GM21529 (cell line): ENCODE measurements at regions not wholly inside any gene's neighbourhood (a gene's known extent, or its start where the extent isn't known, plus 50 kb on each side); places are given as distances from the start of the nearest gene placed in this dataset.

Experiments
- ATAC-seq: cut with Tn5 transposase; IDR thresholded peaks from one replicate; pipeline ENCODE4 v1.9.1; 2021; ENCODE audit not compliant: unreplicated experiment

DNA sequence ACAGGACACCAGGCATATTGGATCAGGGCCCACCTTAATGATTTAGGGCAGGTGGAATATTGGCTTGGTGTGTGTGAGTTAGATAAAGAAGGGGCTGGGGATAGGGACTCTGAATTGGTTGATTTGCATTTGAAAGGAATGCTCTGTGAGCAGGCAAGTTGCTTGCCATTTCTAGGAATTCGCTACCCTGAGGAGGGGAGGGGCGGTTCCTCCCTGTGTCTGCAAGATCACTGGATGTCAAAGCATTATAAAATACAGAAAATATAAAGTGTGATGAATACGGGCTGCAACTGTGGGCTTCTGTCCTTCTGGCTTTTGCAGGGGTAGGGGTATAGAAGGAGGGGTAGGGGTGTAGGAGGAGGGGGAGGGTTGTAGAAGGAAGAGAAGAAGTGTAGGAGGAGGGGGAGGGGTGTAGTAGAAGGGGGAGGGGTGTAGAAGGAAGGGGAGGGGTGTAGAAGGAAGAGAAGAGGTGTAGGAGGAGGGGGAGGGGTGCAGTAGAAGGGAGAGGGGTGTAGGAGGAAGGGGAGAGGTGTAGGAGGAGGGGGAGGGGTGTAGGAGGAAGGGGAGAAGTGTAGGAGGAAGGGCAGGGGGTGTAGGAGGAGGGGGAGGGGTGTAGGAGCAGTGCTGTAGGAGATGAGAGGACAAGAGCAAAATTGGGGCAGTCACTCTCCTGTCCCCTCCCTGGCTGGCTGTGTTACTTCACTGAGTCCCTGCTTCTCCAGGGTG is 238.0 kb upstream of the COPS8 start:
- ATAC-seq: no peak

DNA sequence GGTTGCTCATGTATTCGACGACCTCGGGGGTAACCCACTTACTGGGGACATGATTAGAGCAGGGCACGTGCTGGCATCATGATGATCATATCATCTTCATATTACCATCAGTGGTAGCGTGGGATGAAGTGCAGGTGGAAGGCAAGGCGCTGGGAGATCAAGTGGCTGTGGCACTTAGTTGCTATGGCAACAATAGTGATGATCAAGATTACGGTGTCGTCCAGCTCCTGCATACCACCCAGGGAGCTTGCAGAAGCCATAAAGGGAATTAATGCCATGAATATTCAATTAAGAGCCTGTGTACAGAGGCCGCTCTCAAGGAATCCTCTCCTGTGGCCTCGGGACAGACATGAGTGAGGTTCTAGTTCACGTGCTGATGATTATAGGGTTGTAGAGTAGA is 237.2 kb upstream of the COPS8 start:
- no peak for ATAC-seq

DNA sequence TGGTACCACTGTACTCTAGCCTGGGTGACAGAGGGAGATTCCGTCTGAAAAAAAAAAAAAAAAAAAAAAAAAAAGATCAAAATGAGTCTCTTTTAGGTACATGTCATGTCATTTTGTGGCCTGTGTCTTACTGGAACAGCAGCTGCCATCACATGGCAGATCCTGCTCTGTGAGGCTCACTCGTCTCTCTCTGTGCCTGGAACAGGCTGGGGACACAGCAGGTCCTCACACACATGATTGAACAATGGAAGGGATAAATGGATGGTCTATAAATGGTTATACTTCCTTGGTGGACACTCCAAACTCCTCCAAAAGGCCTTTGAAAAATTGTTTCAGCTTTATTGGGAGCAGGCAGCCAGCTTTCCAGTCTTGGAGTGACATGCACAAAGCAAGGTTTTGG is 236.2 kb upstream of the COPS8 start:
- ATAC-seq: no peak

DNA sequence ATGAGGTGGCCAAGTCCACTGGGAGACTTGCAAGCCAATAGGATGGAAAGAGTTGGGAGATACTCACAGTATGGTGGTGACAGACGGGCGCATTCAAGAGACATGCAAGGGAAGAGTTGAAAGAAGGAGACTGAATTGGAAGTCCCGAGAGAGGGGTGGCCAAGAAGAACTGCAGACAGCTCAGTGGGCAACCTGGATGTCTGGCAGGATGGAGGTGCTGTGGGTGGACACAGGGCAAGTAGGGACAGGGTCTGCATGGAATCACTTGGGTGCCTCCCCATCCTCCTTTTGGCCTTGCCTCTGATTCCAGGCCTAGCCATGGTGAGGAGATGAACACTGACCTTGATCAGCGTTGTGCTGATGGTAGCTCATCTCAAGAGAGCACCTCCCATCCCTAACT is 235.7 kb upstream of the COPS8 start:
- ATAC-seq: no peak

DNA sequence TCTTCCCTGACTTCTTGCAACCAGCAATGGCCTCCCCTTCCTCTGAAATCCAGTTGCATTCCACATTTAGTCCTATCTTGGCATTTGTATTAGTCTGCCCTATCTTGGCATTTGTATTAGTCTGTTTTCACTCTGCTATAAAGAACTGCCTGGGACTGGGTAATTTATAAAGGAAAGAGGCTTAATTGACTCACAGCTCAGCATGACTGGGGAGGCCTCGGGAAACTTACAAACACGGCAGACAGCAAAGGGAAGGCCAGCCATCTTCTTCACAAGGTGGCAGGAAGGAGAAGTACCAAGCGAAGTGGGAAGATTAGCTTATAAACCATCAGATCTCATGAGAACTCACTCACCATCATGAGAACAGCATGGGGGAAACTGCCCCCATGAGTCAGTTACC is 234.5 kb upstream of the COPS8 start:
- ATAC-seq: no peak

DNA sequence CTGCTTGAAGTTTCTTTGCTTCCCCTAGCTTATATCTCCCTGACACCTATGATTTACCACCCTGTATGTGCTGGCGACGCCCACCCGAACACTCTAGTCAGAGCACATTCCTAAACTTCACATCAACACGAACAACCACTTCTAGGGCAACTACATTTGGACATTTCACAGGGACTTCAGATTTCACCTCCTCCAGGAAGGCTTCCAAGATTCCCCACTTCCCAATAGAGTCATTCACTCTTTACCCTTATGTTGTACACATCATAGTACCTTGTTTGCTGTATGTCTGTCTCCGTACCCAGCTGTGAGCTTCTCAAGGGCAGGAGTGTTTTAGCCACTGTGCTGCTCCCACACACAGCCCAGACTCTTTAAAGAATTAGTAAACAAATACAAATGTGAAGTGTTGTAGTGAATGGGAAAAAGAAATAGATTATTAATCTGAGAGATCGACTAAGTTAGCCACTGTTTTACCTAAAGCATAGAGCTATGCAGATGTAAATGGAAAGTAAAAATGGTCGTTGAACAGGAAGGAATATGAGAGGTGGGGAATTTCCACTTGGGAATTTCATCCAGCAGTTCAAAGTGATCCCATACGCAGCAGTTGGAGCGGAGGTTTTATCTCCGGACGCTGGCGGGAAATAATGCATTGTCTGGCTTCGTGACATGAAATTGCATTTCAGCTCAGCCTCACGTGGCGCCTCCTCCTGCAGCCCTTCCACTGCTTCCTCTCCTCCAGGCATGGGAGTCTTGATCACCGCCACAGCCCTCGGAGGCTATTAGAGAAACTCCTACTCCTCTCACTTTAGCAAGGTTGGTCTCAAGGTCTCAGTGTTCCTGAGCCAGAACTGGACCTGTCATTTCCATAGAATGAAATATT is 233.4 kb upstream of the COPS8 start:
- no peak for ATAC-seq

DNA sequence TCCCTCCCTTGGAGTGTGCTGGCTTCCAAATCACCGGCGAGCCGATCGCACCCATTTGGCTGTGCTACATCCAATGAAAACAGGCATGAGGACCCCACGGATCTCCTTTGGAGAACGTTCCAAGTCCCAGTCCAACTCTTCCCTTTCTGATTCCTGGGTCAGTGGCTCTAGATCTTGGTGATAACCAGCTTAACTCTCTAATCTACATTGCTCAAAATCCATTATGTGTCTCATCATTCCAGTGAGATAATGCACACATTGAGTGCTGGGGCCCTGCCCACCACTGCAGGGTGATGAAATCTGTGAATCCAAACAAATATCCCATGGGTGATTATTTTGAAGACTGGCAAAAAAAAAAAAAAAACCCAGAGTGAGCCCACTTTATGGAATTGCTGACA is 232.7 kb upstream of the COPS8 start:
- ATAC-seq: no peak

DNA sequence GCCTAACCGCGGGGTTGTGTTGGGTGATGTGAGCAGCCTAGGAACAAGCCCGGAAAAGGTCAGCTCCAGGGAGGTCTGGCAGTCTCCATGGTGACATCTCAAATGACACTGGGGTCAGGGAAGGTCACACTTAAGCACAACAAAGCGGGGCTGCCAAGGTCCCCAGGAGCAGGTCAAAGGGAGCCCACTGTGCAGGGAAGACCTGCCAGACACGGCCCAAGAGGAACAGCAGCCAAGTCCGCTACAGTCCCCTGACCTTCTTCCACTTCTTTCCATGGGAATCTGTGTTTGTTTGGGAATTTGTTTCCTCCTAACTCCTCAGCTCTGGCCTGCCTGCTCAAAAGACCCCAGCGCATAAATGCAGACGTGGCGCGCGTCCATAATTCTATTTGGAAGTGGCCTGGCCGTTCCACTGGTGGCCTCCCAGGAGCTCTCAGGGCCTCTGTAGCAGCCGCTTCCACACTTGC is 232.1 kb upstream of the COPS8 start:
- ATAC-seq: no peak

DNA sequence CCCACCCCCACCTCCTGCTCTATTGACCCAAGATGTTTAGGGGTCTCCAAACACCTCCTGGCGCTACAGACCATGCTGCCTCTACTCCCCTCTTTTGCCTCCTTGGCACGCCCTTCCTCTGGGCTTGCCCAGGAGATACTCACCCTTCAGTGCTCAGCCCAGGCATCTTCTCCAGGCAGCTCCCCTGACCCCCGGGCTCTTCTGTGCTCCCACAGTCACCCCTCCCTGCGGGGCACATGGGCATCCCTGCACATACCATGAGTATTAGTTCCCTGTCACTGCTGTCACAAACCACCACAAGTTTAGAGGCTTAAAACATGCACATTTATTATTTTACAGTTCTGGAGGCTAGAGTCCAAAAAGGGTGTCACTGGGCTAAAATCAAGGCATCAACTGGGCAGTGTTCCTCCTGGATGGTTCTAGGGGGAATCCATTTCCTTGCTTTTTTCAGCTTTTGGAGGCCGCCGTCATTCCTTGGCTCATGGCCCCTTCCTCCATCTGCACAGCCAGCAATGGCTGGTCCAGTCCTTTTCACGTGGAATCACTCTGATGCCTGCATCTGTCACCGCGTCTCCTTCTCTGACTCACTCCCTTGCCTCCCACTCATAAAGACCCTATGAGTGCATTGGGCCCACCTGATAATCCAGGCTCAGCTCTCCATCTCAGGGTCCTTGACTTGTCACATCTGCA is 230.4 kb upstream of the COPS8 start:
- no peak for ATAC-seq

DNA sequence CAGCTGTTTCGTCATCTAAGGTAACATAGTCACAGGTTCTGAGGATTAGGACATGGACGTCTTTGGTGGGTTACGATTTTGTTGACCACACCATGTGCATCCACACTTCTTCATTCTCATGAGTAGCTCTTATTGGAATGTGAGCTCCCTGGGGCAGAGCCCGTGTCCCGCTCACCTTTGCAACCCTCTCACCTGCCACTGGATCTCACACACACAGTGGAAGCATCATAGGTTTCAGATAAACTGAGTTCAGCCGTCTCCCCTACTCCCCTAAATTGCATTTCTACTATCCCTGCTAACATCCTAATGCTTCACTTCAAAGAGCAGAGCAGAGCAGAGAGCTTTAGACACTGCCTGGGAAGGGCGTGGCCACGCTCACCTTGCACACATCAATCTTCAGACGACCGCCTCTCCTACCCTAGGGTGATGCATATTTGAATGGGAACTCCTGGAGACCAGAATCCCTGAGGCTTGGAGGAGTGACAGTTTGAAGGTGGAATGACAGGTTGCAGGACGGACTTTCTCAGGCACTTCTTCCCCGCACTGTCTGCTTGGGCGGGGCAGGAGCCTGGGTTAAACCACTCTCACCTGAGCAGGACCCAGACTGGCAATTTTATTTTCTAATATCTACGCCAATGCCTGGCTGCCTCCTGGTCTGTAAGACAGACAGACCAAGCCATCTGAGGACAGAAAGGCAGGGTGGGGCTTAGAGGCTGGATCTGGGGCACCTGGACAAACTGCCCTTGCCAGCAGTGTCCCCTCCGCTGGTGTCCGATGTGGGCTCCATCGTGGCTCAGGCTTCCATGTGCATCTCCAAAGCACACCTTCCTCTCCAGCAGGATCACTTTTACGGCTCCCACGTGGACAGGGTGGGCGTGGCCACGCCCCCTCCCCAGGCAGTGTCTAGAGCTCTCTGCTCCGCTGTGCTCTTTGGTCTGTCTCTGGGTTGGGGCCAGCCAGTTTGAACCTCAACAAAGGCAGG is 229.5 kb upstream of the COPS8 start:
- ATAC-seq: no peak

DNA sequence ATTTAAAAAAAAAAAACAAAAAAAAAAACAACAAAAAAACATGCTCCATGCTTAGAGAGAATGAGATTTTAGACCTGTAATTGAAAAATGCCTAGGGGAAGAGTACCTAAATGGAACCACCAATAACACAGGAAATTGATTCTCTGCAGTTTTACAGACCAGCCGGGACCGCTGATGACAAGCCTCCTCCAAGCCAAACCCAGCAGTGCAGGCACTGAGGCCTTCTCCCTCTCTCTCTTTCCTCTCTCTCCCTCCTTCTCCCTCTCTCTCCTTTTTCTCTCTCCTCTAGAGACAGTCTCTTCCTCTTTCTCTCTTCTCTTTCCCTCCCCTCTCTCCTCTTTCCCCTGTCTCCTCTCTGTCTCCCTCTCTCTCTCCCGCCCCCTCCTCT is 228.8 kb upstream of the COPS8 start:
- ATAC-seq: no peak

DNA sequence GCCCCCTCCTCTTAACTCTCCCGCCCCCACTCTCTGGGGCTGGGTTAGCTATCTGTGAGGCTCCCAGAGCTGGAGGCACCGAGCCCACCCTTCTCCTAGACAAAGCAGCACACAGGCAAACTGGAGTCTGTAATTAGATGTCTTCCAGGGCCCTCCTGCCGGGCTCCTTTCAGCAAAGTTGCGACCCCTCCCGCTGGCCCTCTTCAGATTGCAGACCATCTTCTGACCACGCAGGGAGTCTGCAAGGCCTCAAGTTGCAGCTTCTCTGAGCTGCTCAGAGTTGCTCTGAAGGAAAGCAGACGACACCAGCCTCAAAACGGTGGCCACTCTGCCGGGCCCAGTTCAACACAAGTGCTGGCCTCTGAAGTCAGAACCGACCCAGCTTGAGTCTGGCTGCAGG is 228.4 kb upstream of the COPS8 start:
- ATAC-seq: no peak

DNA sequence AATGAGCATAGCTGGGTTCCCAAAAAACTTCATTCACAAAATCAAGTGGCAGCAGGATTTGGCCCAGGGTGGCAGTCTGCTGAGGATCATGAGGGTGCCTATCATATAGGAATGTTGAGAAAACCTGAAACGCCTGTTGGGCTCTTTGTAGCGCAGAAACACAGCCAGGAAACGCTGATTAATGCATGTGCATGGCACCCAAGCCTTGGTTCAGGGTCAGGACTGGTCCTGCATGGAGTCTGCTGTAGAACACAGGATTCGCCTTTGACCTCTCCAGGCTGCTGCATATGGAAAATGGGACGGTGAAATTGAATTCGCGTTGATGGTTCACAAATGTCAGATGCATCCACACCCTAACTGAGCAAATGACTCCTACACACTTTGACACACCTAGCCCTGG is 227.9 kb upstream of the COPS8 start:
- ATAC-seq: no peak

DNA sequence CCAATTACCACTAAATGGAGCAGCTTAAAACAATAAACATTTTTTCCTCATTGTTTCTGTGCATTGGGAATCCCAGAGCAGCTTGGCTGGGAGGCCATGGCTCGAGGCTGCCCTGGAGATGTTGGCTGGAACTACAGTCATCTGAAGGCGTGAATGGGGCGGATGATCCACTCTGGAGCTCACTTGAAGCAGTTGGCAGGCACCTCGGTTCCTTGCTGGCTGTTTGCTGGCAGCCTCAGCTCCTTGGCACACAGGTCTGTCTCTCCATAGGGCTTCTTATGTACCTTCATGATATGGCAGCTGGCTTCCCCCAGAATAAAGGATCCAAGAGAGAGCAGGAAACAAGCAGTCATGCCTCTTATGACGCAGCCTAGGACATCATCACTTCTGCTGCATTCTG is 227.0 kb upstream of the COPS8 start:
- no peak for ATAC-seq

DNA sequence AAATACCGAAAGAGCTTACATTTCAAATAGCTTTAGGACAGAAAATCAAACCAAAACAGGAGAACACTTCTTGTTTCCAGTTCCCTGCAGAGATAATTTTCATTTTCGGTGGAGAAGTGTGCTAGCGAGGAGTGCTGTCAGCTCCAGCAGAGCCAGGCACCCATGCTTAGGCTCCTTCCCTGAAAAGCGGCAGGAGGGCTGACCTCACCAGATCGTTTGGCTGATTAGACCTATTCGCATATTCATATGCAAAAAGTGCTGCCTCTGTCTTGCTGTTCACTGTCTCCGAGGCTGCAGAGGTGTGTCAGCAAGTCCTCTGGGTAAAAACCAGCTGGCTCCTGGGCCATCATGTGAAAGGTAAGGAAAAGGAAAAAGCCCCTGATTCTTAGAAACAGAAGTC is 225.8 kb upstream of the COPS8 start:
- ATAC-seq: no peak

DNA sequence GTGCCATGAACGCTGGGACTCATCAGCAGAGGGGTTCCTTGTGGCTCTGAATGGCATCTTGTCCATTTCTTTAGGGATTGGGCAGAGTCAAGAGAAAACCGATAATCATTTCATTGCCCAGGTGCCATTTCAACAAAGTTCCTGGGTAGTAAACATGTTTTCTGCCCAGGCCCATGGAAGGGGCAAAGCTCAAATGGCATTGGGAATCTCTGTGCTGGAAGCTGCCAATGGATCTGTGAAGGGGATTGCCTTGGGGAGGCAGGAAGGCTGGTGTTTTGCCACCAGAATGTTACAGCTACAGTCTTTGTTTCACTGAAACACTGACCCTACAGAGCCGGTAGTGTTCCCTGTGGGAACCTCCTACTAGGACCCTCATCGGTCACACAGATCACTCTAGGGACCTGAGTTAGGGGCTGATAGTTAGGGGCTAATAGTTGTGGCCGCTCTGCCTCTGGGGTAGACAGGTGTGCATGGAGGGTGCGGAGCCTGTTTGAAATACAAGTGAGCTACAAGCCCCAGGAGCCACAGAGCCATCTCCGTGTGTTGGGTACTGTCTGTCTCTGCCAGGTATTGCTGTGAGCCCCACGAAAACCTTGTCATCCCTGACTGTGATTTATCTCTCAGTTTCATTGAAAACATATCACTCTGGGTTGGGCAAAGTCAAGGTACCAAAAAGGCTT is 224.4 kb upstream of the COPS8 start:
- ATAC-seq: no peak

DNA sequence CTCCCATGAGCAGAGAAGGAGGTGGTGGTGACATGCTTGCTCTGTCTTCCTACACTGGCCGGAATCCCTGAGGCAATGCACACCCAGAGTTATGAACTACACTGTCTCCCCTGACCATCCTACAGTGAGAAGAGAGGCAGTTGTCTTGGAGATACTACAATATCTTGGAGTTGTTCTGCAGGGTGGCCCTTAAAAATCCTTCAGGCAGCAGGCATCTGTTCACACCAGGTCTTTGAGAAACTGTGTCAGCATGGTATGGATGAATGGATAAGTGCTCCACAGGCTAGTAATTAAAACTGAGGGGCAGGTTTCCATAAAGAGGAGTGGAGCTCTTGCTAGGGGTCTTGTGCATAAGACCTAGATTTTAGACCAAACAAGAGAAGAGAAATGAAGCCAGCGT is 223.7 kb upstream of the COPS8 start:
- ATAC-seq: no peak

DNA sequence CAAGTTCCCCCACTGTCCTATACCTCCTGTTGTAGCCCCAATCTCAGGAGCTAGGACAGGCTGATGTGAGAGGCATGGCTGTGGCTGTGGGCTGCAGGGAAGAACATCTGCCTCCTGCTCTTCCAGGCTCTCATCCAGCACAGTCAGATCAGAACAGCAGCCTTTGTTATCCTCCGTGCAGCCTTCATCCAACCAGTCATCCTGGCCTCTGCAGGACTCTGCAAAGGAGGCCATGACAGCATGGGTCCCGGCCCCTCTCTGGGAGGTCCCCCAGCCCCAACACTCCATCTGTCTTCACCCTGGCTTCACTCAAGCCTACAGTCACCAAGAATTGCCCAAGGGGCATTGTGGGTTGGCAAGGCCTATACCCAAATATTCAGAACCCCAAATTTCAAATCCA is 223.2 kb upstream of the COPS8 start:
- ATAC-seq: no peak

DNA sequence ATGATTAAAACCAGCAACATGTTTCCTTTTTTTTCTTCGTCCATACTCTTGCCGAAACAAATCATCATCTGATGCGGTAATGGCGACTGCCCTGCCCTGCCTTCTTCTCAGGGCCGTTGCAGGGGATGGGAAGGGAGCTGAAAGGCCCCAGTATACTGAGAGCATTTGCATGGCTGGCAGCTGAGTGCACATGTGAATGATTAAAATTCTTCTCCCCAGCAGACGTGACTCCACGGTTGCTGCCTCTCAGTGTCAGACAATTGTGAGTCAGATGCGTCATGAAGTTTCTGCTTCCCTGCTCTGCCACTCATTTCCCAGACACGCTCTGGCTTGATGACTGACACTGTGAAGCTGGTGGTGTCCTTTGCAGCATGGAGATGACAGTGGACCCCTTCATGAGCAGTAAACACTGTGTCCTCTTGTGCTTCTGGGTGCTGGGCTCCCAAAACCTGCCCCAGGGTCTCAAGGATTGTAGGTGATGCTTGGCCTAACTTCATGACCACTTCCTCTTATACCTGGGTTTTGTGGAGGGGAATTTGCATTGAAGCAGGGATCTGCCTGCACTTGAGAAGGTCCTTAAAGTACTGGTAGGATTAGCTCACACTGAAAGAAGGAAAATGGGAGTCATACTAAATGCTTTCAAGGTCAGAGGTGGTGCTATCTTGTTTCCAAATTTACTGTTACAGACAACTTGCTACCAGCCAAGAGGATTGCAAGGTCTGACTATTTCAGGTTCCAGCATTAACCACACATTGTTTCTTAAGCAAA is 222.5 kb upstream of the COPS8 start:
- peak; percentile 89 for ATAC-seq
